PFSK-1 (cell line): ENCODE measurements at regions not wholly inside any gene's neighbourhood (a gene's known extent, or its start where the extent isn't known, plus 50 kb on each side); places are given as distances from the start of the nearest gene placed in this dataset.

Source experiments
- FOXP2 ChIP-seq: optimal IDR thresholded peaks from 2 replicates; pipeline ENCODE3; 2011; ENCODE audit warnings: borderline replicate concordance, control low read depth, inconsistent platforms; ENCODE audit not compliant: insufficient read depth; ENCODE audit errors: extremely low read length, extremely low read depth
- POLR2AphosphoS5 ChIP-seq: IDR thresholded peaks from 2 replicates; pipeline ENCODE4 v1.6.1; 2012; ENCODE audit warnings: low read depth, mild to moderate bottlenecking, control low read depth, low read length, moderate library complexity
- SIN3A ChIP-seq: IDR thresholded peaks from 2 replicates; pipeline ENCODE4 v1.6.1; 2012; ENCODE audit warnings: mild to moderate bottlenecking, low read length, moderate library complexity, borderline replicate concordance; ENCODE audit not compliant: insufficient read depth
- TAF1 ChIP-seq: IDR thresholded peaks from 2 replicates; pipeline ENCODE4 v1.6.1; 2012; ENCODE audit warnings: low read length, control low read depth, borderline replicate concordance; ENCODE audit not compliant: insufficient read depth
- TF ChIP-seq, protein P1 (sequence below), 2 experiments: IDR thresholded peaks; 2 replicates each; pipeline versions ENCODE4 v1.6.1 to v1.8.0; 2011 to 2012; ENCODE audit warnings: low read depth in 2 of 2, low read length in 2 of 2, control low read depth in 1 of 2, inconsistent platforms in 1 of 2, mild to moderate bottlenecking in 1 of 2, moderate library complexity in 1 of 2; ENCODE audit not compliant: insufficient read depth in 1 of 2

DNA sequence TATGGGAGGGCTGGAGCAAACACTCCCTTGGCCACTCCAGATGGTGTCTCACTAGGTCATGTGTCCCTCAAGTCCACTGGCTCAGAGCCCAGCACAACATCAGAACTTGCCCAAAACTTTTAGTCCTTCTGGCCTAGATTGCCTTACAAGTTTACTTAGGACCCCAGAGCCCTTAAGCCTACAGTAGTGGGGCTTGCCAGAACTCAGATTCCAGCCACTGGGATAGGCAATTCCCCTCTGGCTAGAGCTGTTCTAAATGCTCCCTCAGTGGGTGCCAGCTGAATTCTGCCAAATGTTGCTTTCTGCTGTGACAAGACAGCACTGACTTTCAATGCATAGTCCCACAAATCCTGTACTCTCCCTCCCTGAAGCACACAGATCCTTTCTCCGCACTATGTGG lies 331.1 kb downstream of the HTR7 start:
- TF ChIP-seq TAF1 (no peak), POLR2AphosphoS5 (no peak), FOXP2 (no peak), SIN3A (no peak)
- TF ChIP-seq, protein P1, sequence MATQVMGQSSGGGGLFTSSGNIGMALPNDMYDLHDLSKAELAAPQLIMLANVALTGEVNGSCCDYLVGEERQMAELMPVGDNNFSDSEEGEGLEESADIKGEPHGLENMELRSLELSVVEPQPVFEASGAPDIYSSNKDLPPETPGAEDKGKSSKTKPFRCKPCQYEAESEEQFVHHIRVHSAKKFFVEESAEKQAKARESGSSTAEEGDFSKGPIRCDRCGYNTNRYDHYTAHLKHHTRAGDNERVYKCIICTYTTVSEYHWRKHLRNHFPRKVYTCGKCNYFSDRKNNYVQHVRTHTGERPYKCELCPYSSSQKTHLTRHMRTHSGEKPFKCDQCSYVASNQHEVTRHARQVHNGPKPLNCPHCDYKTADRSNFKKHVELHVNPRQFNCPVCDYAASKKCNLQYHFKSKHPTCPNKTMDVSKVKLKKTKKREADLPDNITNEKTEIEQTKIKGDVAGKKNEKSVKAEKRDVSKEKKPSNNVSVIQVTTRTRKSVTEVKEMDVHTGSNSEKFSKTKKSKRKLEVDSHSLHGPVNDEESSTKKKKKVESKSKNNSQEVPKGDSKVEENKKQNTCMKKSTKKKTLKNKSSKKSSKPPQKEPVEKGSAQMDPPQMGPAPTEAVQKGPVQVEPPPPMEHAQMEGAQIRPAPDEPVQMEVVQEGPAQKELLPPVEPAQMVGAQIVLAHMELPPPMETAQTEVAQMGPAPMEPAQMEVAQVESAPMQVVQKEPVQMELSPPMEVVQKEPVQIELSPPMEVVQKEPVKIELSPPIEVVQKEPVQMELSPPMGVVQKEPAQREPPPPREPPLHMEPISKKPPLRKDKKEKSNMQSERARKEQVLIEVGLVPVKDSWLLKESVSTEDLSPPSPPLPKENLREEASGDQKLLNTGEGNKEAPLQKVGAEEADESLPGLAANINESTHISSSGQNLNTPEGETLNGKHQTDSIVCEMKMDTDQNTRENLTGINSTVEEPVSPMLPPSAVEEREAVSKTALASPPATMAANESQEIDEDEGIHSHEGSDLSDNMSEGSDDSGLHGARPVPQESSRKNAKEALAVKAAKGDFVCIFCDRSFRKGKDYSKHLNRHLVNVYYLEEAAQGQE (IDR thresholded peaks at IDR 0.05; ENCODE audit: insufficient read depth in 1 of 2, low read depth in 2 of 2, low read length in 2 of 2) = no peak

GRCh38 chr10:90530521-90530920 lies 327.3 kb downstream of the HTR7 start:
- TF ChIP-seq SIN3A (no peak), POLR2AphosphoS5 (no peak), TAF1 (no peak), FOXP2 (no peak)
- TF ChIP-seq, protein P1 (IDR thresholded peaks at IDR 0.05; ENCODE audit: insufficient read depth in 1 of 2, low read depth in 2 of 2, low read length in 2 of 2) = no peak

- no peak for TF ChIP-seq FOXP2
- no peak for TF ChIP-seq SIN3A
- no peak for TF ChIP-seq TAF1
- TF ChIP-seq, protein P1 (IDR thresholded peaks at IDR 0.05; ENCODE audit: insufficient read depth in 1 of 2, low read depth in 2 of 2, low read length in 2 of 2) = no peak
- no peak for TF ChIP-seq POLR2AphosphoS5
Observed at GRCh38 chr10:90557385-90557784, 300.5 kb downstream of the HTR7 start.

GRCh38 chr10:90560331-90560730 lies 297.5 kb downstream of the HTR7 start:
- TF ChIP-seq POLR2AphosphoS5 (no peak), TAF1 (no peak), SIN3A (no peak), FOXP2 (no peak)
- TF ChIP-seq, protein P1 (IDR thresholded peaks at IDR 0.05; ENCODE audit: insufficient read depth in 1 of 2, low read depth in 2 of 2, low read length in 2 of 2) = no peak

DNA sequence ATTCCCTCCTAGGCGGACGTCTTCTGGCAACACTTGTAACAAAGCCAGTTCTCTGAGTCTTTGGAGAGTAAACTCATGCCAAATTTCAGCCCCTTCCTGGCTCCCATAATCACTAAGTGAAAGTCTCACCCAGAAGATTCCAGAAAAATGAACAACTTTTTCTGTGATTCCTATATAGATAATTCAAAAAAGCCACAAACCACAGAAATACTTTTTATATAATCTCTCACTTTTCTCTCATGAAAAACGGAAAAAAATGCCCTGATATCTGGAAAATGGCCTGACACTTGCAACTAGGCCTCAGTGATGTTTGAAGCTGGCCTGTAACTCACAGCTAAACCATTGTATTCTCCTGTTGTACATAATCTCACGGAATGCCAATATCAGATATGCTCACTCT lies 296.2 kb downstream of the HTR7 start:
- no peak for TF ChIP-seq SIN3A
- TF ChIP-seq, protein P1 (IDR thresholded peaks at IDR 0.05; ENCODE audit: insufficient read depth in 1 of 2, low read depth in 2 of 2, low read length in 2 of 2) = no peak
- TF ChIP-seq FOXP2 = no peak
